ENCODE measurements at regions not wholly inside any gene's neighbourhood (a gene's known extent, or its start where the extent isn't known, plus 50 kb on each side); places are given as distances from the start of the nearest gene placed in this dataset.

DNA sequence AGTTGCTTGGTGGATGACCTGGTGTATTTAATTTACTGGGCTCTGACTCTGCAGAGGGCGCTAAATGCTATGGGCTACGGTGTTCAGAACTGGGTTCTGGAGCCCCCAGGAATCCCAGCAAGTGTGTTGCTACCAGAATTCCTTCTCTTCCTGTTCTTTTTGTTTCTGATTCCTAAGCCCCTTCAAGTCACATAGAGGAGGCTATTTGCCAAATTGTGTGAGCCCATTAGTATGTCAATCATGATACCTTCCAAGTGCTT is 358.2 kb upstream of the SPRED2 start:
- TF ChIP-seq, protein P1, sequence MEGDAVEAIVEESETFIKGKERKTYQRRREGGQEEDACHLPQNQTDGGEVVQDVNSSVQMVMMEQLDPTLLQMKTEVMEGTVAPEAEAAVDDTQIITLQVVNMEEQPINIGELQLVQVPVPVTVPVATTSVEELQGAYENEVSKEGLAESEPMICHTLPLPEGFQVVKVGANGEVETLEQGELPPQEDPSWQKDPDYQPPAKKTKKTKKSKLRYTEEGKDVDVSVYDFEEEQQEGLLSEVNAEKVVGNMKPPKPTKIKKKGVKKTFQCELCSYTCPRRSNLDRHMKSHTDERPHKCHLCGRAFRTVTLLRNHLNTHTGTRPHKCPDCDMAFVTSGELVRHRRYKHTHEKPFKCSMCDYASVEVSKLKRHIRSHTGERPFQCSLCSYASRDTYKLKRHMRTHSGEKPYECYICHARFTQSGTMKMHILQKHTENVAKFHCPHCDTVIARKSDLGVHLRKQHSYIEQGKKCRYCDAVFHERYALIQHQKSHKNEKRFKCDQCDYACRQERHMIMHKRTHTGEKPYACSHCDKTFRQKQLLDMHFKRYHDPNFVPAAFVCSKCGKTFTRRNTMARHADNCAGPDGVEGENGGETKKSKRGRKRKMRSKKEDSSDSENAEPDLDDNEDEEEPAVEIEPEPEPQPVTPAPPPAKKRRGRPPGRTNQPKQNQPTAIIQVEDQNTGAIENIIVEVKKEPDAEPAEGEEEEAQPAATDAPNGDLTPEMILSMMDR (IDR thresholded peaks at IDR 0.05): no peak
- intact Hi-C loops (cut with DNase I): no loop called here
- H3K36me3 ChIP-seq: no peaks in the 10 kb centered on the region

DNA sequence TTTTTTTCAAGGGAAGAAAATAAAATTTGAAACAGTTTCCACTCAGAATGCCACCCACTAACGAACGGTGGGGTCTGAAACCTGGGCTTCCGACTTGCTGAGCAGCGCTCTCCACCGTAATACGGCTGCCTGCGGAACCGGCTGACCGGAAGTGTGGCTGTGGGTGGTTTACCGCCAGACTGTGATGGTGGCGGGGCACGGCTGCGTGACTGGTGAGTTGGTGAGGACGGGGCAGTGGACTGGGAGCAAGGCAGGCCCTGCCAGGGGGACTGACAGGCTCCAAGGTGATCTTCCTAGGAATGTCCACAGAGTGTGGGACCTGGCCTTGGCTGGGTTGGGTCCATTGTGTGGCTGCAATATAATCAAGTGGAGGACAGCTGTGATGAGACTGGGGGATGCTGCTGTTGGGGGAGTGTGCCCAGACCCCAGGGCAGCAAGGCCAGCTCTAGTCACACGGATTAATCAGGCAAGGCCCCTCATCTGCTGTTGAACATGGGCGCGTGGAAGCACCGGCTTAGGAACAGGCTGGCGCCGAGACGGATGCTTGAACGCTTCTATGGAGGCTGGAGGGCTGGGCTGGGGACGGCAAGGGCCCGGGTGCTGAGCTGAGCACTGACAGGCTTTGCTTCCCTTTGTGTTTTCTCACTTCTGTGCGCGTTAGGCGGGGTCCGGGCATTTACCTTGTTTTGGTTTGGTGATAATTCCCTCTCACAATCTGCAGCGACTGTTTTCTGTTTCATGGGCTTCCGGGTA is 357.7 kb upstream of the SPRED2 start:
- no peak for DNase-seq (ENCODE audit: low spot score in 2 of 2)
- Histone ChIP-seq H3K4me3 (no peak overlapping the region), H3K27ac (no peak overlapping the region), H3K27me3 (no peaks in the 10 kb centered on the region), H3K36me3 (no peaks in the 10 kb centered on the region), H3K9me3 (no peaks in the 10 kb centered on the region), H3K4me1 (no peaks in the 10 kb centered on the region)
- TF ChIP-seq, protein P1 (IDR thresholded peaks at IDR 0.05): no peak
- intact Hi-C loops (cut with DNase I): no loop called here

More for the DNA sequence above, 358.2 kb upstream of the SPRED2 start:
- Histone ChIP-seq H3K27me3 (no peaks in the 10 kb centered on the region), H3K4me3 (no peak overlapping the region), H3K9me3 (no peaks in the 10 kb centered on the region), H3K4me1 (no peaks in the 10 kb centered on the region), H3K27ac (no peak overlapping the region)
- DNase-seq (ENCODE audit: low spot score in 2 of 2): no peak

DNA sequence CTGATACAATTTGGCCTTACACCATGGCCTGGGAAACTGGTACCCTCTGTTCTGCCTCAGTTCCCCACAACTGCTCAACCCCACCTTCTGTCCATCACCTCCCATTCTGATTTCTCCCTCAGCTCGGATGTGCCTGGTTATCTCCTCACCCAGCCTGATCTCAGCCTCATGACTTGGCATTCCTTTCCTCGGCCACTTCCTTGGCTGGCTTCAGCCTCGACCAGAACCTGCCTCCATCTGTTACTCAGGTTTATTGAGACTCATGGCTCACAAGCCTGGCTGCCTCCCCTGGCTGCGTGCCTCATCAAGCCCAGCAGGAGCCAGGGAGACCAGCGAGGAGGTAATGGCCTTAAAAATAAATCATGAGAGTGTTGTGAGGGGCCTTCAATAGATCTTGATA is 356.2 kb upstream of the SPRED2 start:
- H3K4me1 ChIP-seq: no peaks in the 10 kb centered on the region
- DNase-seq (ENCODE audit: low spot score in 2 of 2): no peak
- H3K27me3 ChIP-seq: no peaks in the 10 kb centered on the region
- H3K36me3 ChIP-seq: no peaks in the 10 kb centered on the region
- no peaks in the 10 kb centered on the region for H3K9me3 ChIP-seq
- no peak overlapping the region for H3K4me3 ChIP-seq
- intact Hi-C loops (cut with DNase I): no loop called here
- no peak overlapping the region for H3K27ac ChIP-seq
- TF ChIP-seq, protein P1 (IDR thresholded peaks at IDR 0.05): no peak

DNA sequence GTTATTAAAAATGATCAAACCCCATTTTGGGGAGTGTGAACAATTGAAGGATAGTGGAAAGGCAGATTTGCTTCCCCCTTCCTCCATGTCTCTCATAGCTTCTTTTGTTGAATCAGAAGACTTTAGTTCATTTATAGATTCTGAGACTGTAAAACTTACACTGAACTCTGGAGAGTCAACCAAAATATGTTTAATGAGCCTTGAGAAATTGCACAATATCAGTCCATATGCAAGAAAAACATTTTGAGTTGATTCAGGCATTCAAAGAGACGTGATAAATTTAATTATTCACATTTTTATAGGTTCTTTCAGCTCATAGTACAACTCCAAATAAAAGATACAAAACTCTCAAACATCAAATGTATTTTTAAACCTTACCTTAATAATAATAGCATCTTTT is 354.4 kb upstream of the SPRED2 start:
- no peaks in the 10 kb centered on the region for H3K27me3 ChIP-seq
- TF ChIP-seq, protein P1 (IDR thresholded peaks at IDR 0.05): no peak
- no peak for DNase-seq (ENCODE audit: low spot score in 2 of 2)
- no peaks in the 10 kb centered on the region for H3K36me3 ChIP-seq
- no peaks in the 10 kb centered on the region for H3K4me1 ChIP-seq
- no peak overlapping the region for H3K27ac ChIP-seq
- H3K4me3 ChIP-seq: no peak overlapping the region
- intact Hi-C loops (cut with DNase I): no loop called here
- no peaks in the 10 kb centered on the region for H3K9me3 ChIP-seq

DNA sequence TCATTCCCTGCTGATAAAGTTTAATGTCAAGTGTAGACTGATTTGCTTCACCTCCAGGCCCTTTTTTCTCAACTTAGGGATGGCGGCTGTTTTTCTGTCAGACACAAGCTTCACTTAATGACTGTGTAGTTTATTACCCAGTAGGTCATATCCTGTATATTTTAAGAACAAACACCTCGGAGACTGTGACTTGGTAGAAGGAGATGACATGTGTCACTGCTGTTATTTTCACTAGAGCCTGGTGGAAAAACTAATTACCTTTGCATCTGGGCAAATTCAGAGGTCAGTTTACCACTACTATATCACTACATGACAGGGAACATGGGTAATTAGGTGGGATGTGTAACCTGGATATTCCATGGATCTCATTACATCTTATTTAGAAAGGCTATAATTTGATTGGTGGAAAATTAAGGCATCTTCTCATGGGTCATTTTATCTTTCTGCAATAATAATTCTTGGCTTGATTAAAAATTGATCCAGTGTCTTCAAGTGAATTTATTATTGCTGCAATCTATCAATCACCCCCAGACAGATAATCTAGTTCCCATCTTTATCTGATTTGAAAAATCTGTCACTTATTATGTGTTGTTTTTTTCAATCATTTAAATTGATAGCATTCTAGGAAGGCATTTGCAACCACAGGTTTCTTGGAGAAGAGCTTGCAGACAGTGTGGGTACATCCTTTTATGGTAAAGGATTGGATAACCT is 353.8 kb upstream of the SPRED2 start:
- Histone ChIP-seq H3K9me3 (no peaks in the 10 kb centered on the region), H3K4me1 (no peaks in the 10 kb centered on the region), H3K27me3 (no peaks in the 10 kb centered on the region), H3K4me3 (no peak overlapping the region), H3K27ac (no peak overlapping the region), H3K36me3 (no peaks in the 10 kb centered on the region)
- no peak for DNase-seq (ENCODE audit: low spot score in 2 of 2)
- intact Hi-C loops (cut with DNase I): no loop called here
- TF ChIP-seq, protein P1 (IDR thresholded peaks at IDR 0.05): no peak

Measured in ascending aorta (tissue), 2 donors.